GM13977 (cell line): ENCODE measurements at regions not wholly inside any gene's neighbourhood (a gene's known extent, or its start where the extent isn't known, plus 50 kb on each side); places are given as distances from the start of the nearest gene placed in this dataset.

Source experiments
- DNase-seq: peaks from one replicate; pipeline ENCODE4 v3.0.0; 2012; ENCODE audit warnings: low spot score
- in situ Hi-C: fragments of 300-500 bp; cut with MboI; formaldehyde crosslinking; loops from one replicate; pipeline ENCODE4 v1.12.0; 2022; ENCODE audit warnings: low sequenced_read_pairs, low pct_unique_long_range_greater_than_20kb, mixed read lengths, inconsistent platforms; ENCODE audit not compliant: unreplicated experiment
- TF ChIP-seq, protein P1 (sequence below): IDR thresholded peaks from 2 replicates; pipeline ENCODE4 v1.5.1; 2012; ENCODE audit warnings: mild to moderate bottlenecking, control low read depth; ENCODE audit not compliant: insufficient read depth; ENCODE audit errors: extremely low read depth, missing control alignments

DNA sequence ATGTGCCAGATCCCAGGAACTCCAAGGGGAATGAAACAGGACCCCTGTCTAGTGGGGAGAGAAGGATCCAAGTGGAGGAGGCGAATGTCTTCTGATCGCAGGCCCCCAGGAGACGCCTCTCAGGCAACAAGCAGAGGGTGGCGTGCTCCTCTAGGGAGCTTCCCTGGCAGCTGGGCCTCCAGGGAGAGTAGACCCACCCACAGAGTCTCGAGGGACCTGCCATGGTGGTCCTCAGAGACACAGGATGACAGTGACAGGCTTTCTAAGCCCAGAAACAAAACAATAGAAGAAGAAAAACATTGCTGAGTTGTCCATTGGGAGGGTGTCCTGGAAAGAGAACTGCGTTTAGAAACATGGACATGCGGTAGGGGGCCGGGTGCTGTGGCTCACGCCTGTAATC lies 140.6 kb upstream of the MAP1LC3B2 start:
- no peak for DNase-seq
- TF ChIP-seq, protein P1, sequence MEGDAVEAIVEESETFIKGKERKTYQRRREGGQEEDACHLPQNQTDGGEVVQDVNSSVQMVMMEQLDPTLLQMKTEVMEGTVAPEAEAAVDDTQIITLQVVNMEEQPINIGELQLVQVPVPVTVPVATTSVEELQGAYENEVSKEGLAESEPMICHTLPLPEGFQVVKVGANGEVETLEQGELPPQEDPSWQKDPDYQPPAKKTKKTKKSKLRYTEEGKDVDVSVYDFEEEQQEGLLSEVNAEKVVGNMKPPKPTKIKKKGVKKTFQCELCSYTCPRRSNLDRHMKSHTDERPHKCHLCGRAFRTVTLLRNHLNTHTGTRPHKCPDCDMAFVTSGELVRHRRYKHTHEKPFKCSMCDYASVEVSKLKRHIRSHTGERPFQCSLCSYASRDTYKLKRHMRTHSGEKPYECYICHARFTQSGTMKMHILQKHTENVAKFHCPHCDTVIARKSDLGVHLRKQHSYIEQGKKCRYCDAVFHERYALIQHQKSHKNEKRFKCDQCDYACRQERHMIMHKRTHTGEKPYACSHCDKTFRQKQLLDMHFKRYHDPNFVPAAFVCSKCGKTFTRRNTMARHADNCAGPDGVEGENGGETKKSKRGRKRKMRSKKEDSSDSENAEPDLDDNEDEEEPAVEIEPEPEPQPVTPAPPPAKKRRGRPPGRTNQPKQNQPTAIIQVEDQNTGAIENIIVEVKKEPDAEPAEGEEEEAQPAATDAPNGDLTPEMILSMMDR, result no peak

DNA sequence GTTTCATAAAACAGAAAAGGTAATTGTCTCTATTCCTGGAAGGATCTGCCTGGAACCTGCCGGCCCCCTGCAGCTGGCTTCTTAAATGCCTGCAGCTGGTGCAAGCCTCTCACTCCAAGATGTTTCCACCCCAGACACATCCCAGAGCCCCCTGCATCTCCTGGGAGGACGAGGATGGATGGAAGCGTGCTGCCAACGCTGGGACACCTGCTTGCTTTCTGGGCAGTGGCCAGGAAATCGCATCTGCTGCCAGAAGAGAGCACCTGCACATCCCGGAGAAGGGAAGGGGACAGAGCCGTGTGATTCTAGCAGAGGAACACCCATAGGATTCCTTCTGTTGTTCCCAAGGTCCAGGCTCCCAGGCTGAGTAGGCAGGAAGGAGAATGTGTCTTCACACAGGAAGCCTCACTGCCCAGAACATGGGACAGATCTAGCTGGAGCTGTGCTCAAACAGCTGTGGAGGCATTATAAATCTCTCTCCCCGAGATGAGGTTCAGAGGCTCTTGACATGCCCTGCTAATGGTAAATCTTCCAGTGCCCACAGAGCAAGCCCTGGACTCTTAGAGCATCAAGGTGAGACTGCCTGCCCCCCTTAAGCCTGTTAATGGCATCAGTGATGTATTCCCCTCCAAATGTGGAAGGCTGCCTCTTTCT lies 138.8 kb upstream of the MAP1LC3B2 start:
- in situ Hi-C loops, result no loop called here
- DNase-seq, result no peak
- TF ChIP-seq, protein P1, result no peak

More for the DNA sequence above, 140.6 kb upstream of the MAP1LC3B2 start:
- in situ Hi-C loops, result no loop called here

DNA sequence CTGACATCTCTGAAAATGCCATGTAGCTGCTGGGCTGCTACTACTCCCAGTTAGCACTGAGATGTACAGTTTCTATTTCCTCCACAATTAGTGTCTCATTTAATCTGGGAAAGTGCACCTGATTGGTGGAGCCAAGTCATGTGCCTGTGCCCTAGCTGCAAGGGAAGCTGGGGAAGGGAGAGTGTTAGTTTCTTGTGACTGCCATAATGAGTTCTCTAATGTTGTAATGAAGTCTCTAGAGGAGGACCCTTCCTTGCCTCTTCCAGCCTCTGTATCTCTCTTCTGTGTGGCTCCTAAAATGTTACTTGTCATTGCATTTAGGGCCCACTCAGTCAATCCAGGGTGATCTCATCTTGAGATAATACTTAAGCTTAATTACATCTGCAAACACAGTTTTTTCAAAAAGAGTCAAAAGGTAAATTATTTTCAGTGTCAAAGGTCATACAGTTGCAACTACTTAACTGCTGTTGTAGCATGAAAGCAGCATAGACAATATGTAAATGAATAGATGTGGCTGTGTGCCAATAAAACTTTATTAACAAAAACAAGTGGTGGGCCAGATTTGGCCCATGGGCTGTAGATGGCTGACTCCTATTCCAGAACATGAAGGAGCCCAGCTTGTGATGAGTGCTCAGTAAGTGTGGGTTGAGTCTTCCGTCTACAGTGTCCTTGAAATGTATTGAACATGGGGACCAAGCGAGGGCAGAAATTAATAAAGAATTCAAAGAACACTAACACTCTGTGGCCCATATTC lies 137.2 kb upstream of the MAP1LC3B2 start:
- in situ Hi-C loops, result no loop called here
- TF ChIP-seq, protein P1, result no peak
- no peak for DNase-seq

DNA sequence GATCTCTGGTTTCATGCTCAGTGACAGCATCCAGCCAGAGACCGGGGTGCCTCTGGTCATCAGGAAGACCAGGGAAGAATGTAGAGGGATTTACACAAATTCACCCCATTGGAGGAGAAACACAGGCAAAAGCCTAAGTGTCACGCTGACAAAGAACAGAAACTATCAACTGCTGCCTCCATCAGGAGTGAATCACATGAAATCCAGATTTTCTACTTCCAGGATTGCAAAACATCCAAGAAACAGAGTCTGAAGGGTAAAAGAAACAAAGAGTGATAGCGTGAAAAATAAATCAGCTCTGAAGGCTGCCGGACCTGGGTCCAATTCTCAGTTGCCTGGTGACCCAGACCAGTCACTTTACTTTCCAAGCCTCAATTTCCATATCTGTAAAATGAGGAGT lies 136.1 kb upstream of the MAP1LC3B2 start:
- in situ Hi-C loops, result no loop called here
- no peak for DNase-seq
- TF ChIP-seq, protein P1, result no peak

DNA sequence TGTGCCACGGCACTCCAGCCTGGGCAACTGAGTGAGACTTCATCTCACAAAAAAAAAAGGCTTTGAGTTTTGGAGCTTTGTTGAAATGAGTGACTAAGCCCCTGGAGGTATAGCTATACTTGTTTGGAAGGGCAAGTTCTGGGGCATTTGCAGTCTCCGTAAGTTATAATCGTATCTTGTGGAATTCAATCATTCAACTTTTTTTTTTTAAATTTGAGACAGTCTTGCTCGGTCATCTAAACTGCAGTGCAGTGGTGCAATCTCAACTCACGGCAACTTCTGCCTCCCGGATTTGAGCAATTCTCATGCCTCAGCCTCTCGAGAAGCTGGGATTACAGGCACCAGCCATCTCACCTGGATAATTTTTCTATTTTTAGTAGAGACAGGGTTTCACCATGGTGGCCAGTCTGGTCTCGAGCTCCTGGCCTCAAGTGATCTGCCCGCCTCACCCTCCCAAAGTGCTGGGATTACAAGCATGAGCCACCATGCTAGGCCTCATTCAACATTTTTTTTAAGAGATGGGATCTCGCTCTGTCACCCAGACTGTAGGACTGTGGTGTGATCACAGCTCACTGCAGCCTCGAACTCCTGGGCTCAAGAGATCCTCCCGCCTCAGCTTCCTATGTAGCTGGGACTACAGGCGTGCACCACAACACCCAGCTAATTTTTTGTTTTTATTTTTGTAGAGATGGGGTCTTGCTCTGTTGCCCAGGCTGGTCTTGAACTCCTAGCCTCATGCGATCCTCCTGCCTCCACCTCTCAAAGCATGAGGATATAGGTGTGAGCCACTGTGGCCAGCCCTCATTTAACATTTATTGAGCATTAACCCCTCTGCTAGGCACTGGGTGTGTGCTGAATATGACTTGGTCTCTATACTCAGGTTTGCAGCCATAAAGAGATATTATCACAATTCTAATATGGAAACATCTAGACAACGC lies 133.7 kb upstream of the MAP1LC3B2 start:
- DNase-seq, result no peak
- in situ Hi-C loops, result no loop called here
- TF ChIP-seq, protein P1, result no peak

DNA sequence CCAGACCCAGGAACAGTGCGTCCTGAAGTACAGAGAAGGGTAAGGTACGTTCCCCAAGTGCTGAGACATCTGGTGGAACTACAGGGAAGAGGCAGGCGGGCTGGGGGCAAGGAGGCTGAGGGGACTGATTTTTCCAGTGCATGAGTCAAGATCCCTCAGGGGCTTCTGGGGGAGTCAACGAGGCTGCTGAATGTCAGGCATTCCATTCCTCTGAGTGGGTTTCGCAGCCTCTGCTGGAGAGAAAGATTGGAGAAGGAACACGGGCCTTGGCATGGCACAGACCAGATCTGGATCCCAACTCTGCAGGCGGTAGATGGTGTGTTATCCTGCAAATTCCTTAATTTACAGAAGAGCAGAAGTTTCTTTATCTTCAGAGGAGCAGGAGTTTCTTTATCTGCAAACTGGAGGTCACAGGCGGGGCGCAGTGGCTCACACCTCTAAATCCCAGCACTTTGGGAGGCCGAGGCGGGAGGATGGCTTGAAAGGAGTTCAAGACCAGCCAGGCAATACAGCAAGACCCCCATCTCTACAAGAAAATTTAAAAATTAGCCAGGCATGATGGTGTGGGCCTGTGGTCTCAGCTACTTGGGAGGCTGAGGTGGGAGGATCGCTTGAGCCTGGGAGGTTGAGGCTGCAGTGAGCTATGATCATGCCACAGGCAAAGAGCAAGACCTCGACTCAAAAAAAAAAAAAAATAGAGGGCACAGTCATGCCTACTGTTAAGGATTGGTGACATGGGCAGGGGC lies 132.6 kb upstream of the MAP1LC3B2 start:
- in situ Hi-C loops, result no loop called here
- TF ChIP-seq, protein P1, result no peak
- DNase-seq, result no peak
